ENCODE measurements at regions not wholly inside any gene's neighbourhood (a gene's known extent, or its start where the extent isn't known, plus 50 kb on each side); places are given as distances from the start of the nearest gene placed in this dataset.
A peak's percentile ranks its signal among the peaks of the same experiment; 100 is the strongest.

- DNase-seq = no peak
Observed at GRCh38 chr3:28649266-28649665, 300.6 kb upstream of the AZI2 start.

- DNase-seq = no peak
Observed at GRCh38 chr3:28651159-28651558, 302.5 kb upstream of the AZI2 start.

- no peak for DNase-seq
Observed at GRCh38 chr3:28664123-28664522, 315.5 kb upstream of the AZI2 start.

GRCh38 chr3:28667646-28668621 lies 319.3 kb upstream of the AZI2 start:
- DNase-seq = peak; percentile 25

DNA sequence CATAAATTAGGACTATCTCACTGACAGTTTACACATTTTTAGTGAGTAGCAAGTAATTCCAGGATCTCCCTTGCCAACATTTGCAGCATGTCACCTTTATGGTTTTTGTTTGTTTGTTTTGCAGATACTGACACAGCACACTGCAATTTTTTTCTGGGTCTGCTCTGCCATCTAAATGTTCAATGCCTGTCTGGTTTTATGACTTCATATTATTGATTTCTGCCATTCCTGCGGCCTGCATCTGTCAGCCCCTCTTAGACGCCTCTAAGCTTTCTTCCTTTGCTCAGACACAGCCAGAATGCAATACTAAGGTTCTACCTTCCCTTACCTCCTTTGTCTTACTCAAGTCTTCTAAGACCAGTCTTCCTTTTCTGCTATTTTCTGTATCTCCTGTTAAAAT lies 321.2 kb upstream of the AZI2 start:
- no peak for DNase-seq

DNA sequence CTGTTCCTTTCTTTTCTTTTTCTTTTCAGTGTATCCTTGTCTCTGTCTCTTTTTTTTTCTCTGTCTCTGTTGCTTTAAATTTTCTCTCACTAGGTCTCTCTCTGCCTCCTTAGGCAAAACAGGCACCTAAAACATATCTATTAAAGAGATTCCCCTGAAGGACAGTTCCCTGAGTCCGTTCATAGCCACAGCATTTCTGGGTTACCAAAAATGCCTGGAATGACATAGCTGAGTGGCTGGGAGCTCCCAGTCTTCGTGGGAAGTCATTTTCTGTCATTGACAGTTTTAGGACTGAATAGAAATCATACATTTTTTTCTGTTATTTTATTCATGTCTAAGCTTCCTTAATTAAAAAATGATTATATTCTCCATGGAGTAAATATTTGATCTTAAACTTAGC lies 323.8 kb upstream of the AZI2 start:
- DNase-seq = no peak

GRCh38 chr3:28673446-28673845 lies 324.8 kb upstream of the AZI2 start:
- no peak for DNase-seq

GRCh38 chr3:28674212-28674611 lies 325.6 kb upstream of the AZI2 start:
- no peak for DNase-seq

- no peak for DNase-seq
Observed at GRCh38 chr3:28677581-28677980, 329.0 kb upstream of the AZI2 start.

DNA sequence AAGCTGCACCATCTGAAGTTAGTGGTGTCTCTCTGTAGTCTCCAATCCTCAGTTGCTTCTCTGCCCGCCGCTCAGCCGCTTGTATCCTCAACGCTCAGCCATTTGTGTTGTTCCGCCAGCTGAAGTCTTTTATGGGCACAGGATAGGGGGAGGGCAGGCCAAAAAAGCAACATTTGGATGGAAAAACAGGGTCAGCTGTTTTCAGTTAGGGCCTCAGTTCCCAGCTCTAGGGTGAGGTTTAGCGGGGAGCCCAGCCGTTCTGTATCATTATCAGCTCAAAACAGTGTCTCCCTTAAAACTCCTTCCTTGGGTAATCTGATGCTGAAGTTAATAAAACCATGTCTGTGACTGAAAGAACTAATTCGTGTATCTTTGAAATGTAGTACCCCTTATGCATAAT lies 329.5 kb upstream of the AZI2 start:
- DNase-seq = no peak

GRCh38 chr3:28680050-28680449 lies 331.4 kb upstream of the AZI2 start:
- no peak for DNase-seq

GRCh38 chr3:28682121-28682520 lies 333.5 kb upstream of the AZI2 start:
- no peak for DNase-seq

DNA sequence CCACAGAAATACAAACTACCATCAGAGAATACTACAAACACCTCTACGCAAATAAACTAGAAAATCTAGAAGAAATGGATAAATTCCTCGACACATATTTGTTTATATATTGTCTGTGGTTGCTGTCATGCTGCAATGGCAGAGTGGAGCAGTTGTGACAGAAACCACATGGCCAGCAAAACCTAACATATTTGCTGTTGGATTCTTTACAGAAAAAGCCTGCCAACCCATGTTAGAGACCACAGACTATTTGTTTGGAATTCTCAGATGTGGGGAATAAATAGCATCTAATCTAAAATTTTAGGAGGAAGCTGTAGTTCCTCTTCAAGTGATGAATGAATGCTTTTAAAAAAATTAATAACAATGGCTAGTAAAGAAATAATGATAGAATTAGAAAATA lies 341.6 kb upstream of the AZI2 start:
- no peak for DNase-seq

- no peak for DNase-seq
Observed at GRCh38 chr3:28698706-28699105, 350.1 kb upstream of the AZI2 start.

GRCh38 chr3:28699283-28699682 lies 350.7 kb upstream of the AZI2 start:
- no peak for DNase-seq

DNA sequence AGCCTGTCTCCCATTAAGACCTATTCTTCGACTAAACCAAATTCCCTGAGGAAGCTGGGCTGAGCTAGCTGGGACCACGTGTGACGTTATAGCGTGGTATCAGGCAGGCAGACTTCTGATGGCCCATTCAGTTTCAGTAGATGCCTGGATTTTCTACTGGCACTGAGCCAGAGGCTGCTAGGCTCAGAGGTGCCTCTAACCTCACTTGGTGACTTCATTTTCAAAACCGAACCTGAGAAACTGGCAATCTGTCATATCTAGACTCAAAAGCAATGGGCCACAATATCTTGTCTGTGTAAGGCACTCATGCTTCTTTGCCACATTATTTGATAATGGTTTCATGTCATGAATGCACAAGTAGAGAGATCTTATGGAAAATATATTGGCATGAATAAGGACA lies 352.1 kb upstream of the AZI2 start:
- no peak for DNase-seq

- DNase-seq = no peak
Observed at GRCh38 chr3:28703843-28704242, 355.2 kb upstream of the AZI2 start.

GRCh38 chr3:28711293-28711692 lies 362.7 kb upstream of the AZI2 start:
- no peak for DNase-seq

DNA sequence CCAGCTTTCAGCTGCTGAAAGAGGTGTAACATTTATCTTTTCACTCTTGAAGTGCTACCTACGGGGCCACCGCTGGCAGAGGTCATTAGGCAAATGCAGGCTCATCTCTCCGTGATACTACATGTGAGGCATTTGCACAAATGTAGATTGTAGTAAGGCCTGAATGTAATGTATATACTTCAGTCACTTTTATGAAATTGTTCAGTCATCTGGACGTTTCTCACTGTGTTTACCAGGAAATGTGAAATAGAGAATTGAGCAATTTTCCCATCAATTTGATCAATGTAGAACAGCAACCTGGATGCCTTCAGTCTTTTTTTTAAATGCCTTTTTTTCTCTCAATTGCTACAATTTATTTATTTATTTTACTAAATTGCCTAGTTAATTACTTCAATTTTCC lies 368.3 kb upstream of the AZI2 start:
- DNase-seq = no peak

GRCh38 chr3:28718074-28718849 lies 369.6 kb upstream of the AZI2 start:
- DNase-seq = no peak

DNA sequence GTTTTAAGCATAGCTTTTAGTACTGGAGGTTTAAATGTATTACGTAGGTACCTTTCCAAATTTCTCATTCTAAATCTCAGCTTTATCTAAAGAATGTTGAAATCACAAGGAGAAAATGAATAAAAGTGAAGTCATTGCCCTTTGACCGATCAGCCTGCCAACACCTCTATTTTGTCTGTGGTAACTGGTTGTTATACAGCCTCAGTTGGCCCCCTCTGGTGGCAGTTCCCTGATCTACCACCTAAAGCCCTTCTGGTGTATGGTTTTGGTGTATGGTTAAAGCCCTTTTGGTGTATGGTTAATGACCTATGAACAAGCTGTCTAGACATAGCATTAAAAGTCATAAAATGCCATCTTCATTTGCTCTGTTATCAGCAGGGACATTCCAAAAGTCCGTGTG lies 378.2 kb upstream of the AZI2 start:
- no peak for DNase-seq

- DNase-seq = no peak
Observed at GRCh38 chr3:28727307-28727706, 378.7 kb upstream of the AZI2 start.

DNA sequence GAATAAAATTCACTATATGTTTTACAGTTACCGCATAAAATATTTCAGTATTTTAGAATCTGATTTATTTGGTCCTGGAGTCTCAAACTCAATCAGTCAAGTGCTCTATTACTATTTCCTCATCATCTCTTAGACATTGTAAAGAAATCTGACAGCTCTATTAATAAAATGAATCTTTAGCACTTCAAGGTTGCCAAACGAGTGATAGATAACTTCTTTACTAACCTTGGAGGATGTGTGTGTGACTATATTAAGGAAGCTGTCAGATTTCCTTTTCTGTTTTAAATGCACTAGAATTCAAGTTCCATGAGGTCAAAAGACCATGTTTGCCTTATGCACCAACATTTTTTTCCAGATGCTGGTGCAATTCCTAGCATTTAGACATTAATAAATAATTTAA lies 389.8 kb upstream of the AZI2 start:
- no peak for DNase-seq

- DNase-seq = no peak
Observed at GRCh38 chr3:28739647-28740046, 391.0 kb upstream of the AZI2 start.

All from activated CD8-positive, alpha-beta memory T cell treated with anti-CD3 and anti-CD28 coated beads, Interleukin-2, amount 50 U/mL, for 4 hours (primary cell).